ENCODE measurements at regions not wholly inside any gene's neighbourhood (a gene's known extent, or its start where the extent isn't known, plus 50 kb on each side); places are given as distances from the start of the nearest gene placed in this dataset.

GRCh38 chr6:122007339-122007738 lies 392.1 kb upstream of the HSF2 start:
- H3K27ac ChIP-seq (ENCODE audit: low read depth, low read length), result no peak overlapping the region

GRCh38 chr6:122008101-122008999 lies 391.1 kb upstream of the HSF2 start:
- no peaks in the 10 kb centered on the region for H3K4me1 Mint-ChIP-seq
- POLR2A ChIA-PET (ENCODE audit: partially characterized antibody), result no interaction called here
- H3K4me3 Mint-ChIP-seq, result no peak overlapping the region
- no peak for DNase-seq
- Histone ChIP-seq H3K4me1 (ENCODE audit: insufficient read depth, low read length) (no peaks in the 10 kb centered on the region), H3K27me3 (ENCODE audit: insufficient read depth, low read length) (no peaks in the 10 kb centered on the region), H3K27ac (ENCODE audit: low read depth, low read length) (no peak overlapping the region), H3K4me3 (ENCODE audit: low read length in 2 of 2) (no peak overlapping the region), H3K36me3 (ENCODE audit: insufficient read depth, low read length) (no peaks in the 10 kb centered on the region), H3K9me3 (ENCODE audit: control insufficient read depth in 1 of 2, low read length in 2 of 2) (no peaks in the 10 kb centered on the region)
- CTCF ChIA-PET (ENCODE audit: partially characterized antibody), result no interaction called here
- no peaks in the 10 kb centered on the region for H3K36me3 Mint-ChIP-seq
- H3K27ac Mint-ChIP-seq, result no peak overlapping the region
- intact Hi-C loops (cut with micrococcal nuclease), result no loop called here
- peaks cover 0 to 2% (median 0%) of the 10 kb centered on the region in 8 donors for H3K9me3 Mint-ChIP-seq
- H3K27me3 Mint-ChIP-seq, result no peaks in the 10 kb centered on the region

More at GRCh38 chr6:122007339-122007738, 392.1 kb upstream of the HSF2 start:
- no peaks in the 10 kb centered on the region for H3K4me1 ChIP-seq (ENCODE audit: insufficient read depth, low read length)
- Mint-ChIP-seq H3K27me3 (no peaks in the 10 kb centered on the region), H3K27ac (no peak overlapping the region), H3K36me3 (no peaks in the 10 kb centered on the region), H3K4me1 (no peaks in the 10 kb centered on the region), H3K4me3 (no peak overlapping the region), H3K9me3 (peaks cover 0 to 2% (median 0%) of the 10 kb centered on the region in 8 donors)
- ChIA-PET CTCF (ENCODE audit: partially characterized antibody) (no interaction called here), POLR2A (ENCODE audit: partially characterized antibody) (no interaction called here)
- no peak for DNase-seq
- H3K4me3 ChIP-seq (ENCODE audit: low read length in 2 of 2), result no peak overlapping the region
- intact Hi-C loops (cut with micrococcal nuclease), result no loop called here
- no peaks in the 10 kb centered on the region for H3K36me3 ChIP-seq (ENCODE audit: insufficient read depth, low read length)
- H3K27me3 ChIP-seq (ENCODE audit: insufficient read depth, low read length), result no peaks in the 10 kb centered on the region
- H3K9me3 ChIP-seq (ENCODE audit: control insufficient read depth in 1 of 2, low read length in 2 of 2), result no peaks in the 10 kb centered on the region

GRCh38 chr6:122009000-122009350 lies 390.5 kb upstream of the HSF2 start:
- ChIA-PET CTCF (ENCODE audit: partially characterized antibody) (no interaction called here), POLR2A (ENCODE audit: partially characterized antibody) (no interaction called here)
- H3K27me3 ChIP-seq (ENCODE audit: insufficient read depth, low read length), result no peaks in the 10 kb centered on the region
- no peaks in the 10 kb centered on the region for H3K4me1 ChIP-seq (ENCODE audit: insufficient read depth, low read length)
- Mint-ChIP-seq H3K4me1 (no peaks in the 10 kb centered on the region), H3K27ac (no peak overlapping the region), H3K27me3 (no peaks in the 10 kb centered on the region), H3K4me3 (no peak overlapping the region), H3K9me3 (peaks cover 0 to 2% (median 0%) of the 10 kb centered on the region in 8 donors), H3K36me3 (no peaks in the 10 kb centered on the region)
- intact Hi-C loops (cut with micrococcal nuclease), result no loop called here
- DNase-seq, result no peak
- H3K36me3 ChIP-seq (ENCODE audit: insufficient read depth, low read length), result no peaks in the 10 kb centered on the region
- H3K9me3 ChIP-seq (ENCODE audit: control insufficient read depth in 1 of 2, low read length in 2 of 2), result no peaks in the 10 kb centered on the region
- no peak overlapping the region for H3K4me3 ChIP-seq (ENCODE audit: low read length in 2 of 2)
- no peak overlapping the region for H3K27ac ChIP-seq (ENCODE audit: low read depth, low read length)

- H3K27ac Mint-ChIP-seq, result no peak overlapping the region
- no peaks in the 10 kb centered on the region for H3K4me1 Mint-ChIP-seq
- H3K36me3 Mint-ChIP-seq, result no peaks in the 10 kb centered on the region
- H3K4me1 ChIP-seq (ENCODE audit: insufficient read depth, low read length), result no peaks in the 10 kb centered on the region
- peaks cover 0 to 2% (median 0%) of the 10 kb centered on the region in 8 donors for H3K9me3 Mint-ChIP-seq
- H3K4me3 Mint-ChIP-seq, result no peak overlapping the region
- ChIA-PET POLR2A (ENCODE audit: partially characterized antibody) (no interaction called here), CTCF (ENCODE audit: partially characterized antibody) (no interaction called here)
- no peaks in the 10 kb centered on the region for H3K27me3 ChIP-seq (ENCODE audit: insufficient read depth, low read length)
- H3K27ac ChIP-seq (ENCODE audit: low read depth, low read length), result no peak overlapping the region
- H3K9me3 ChIP-seq (ENCODE audit: control insufficient read depth in 1 of 2, low read length in 2 of 2), result no peaks in the 10 kb centered on the region
- intact Hi-C loops (cut with micrococcal nuclease), result no loop called here
- H3K36me3 ChIP-seq (ENCODE audit: insufficient read depth, low read length), result no peaks in the 10 kb centered on the region
- no peak overlapping the region for H3K4me3 ChIP-seq (ENCODE audit: low read length in 2 of 2)
- no peak for DNase-seq
- no peaks in the 10 kb centered on the region for H3K27me3 Mint-ChIP-seq
Observed at GRCh38 chr6:122012578-122012977, 386.9 kb upstream of the HSF2 start.

GRCh38 chr6:122014961-122015360 lies 384.5 kb upstream of the HSF2 start:
- H3K9me3 ChIP-seq (ENCODE audit: control insufficient read depth in 1 of 2, low read length in 2 of 2), result no peaks in the 10 kb centered on the region
- no peak overlapping the region for H3K4me3 Mint-ChIP-seq
- H3K27me3 Mint-ChIP-seq, result no peaks in the 10 kb centered on the region
- H3K36me3 Mint-ChIP-seq, result no peaks in the 10 kb centered on the region
- H3K27ac ChIP-seq (ENCODE audit: low read depth, low read length), result no peak overlapping the region
- H3K27me3 ChIP-seq (ENCODE audit: insufficient read depth, low read length), result no peaks in the 10 kb centered on the region
- POLR2A ChIA-PET (ENCODE audit: partially characterized antibody), result no interaction called here
- H3K4me1 Mint-ChIP-seq, result no peaks in the 10 kb centered on the region
- no peak overlapping the region for H3K27ac Mint-ChIP-seq
- H3K4me3 ChIP-seq (ENCODE audit: low read length in 2 of 2), result no peak overlapping the region
- intact Hi-C loops (cut with micrococcal nuclease), result no loop called here
- no peak for DNase-seq
- no peaks in the 10 kb centered on the region for H3K36me3 ChIP-seq (ENCODE audit: insufficient read depth, low read length)
- H3K4me1 ChIP-seq (ENCODE audit: insufficient read depth, low read length), result no peaks in the 10 kb centered on the region
- H3K9me3 Mint-ChIP-seq, result peaks cover 0 to 2% (median 0%) of the 10 kb centered on the region in 8 donors
- CTCF ChIA-PET (ENCODE audit: partially characterized antibody), result no interaction called here

- no peaks in the 10 kb centered on the region for H3K27me3 Mint-ChIP-seq
- Histone ChIP-seq H3K36me3 (ENCODE audit: insufficient read depth, low read length) (no peaks in the 10 kb centered on the region), H3K4me3 (ENCODE audit: low read length in 2 of 2) (no peak overlapping the region), H3K27me3 (ENCODE audit: insufficient read depth, low read length) (no peaks in the 10 kb centered on the region), H3K4me1 (ENCODE audit: insufficient read depth, low read length) (no peaks in the 10 kb centered on the region), H3K27ac (ENCODE audit: low read depth, low read length) (no peak overlapping the region), H3K9me3 (ENCODE audit: control insufficient read depth in 1 of 2, low read length in 2 of 2) (no peaks in the 10 kb centered on the region)
- no peaks in the 10 kb centered on the region for H3K9me3 Mint-ChIP-seq
- H3K4me1 Mint-ChIP-seq, result no peaks in the 10 kb centered on the region
- DNase-seq, result no peak
- no peak overlapping the region for H3K4me3 Mint-ChIP-seq
- POLR2A ChIA-PET (ENCODE audit: partially characterized antibody), result no interaction called here
- H3K36me3 Mint-ChIP-seq, result no peaks in the 10 kb centered on the region
- CTCF ChIA-PET (ENCODE audit: partially characterized antibody), result no interaction called here
- H3K27ac Mint-ChIP-seq, result peak overlapping the region in 1 of 7 donors; percentile 17
- intact Hi-C loops (cut with micrococcal nuclease), result no loop called here
Observed at GRCh38 chr6:122020588-122021264, 378.7 kb upstream of the HSF2 start.

GRCh38 chr6:122025104-122025503 lies 374.3 kb upstream of the HSF2 start:
- CTCF ChIA-PET (ENCODE audit: partially characterized antibody), result interaction anchor here (1.0 kb wide), 1 partner anchor 9 kb away, joined by 4 read pairs; no protein-coding TSS in a partner anchor
- POLR2A ChIA-PET (ENCODE audit: partially characterized antibody), result no interaction called here

More at GRCh38 chr6:122025104-122025503, 374.3 kb upstream of the HSF2 start:
- H3K4me3 Mint-ChIP-seq, result no peak overlapping the region
- no peak overlapping the region for H3K27ac ChIP-seq (ENCODE audit: low read depth, low read length)
- no peak overlapping the region for H3K27ac Mint-ChIP-seq
- H3K9me3 Mint-ChIP-seq, result no peaks in the 10 kb centered on the region
- no peaks in the 10 kb centered on the region for H3K27me3 ChIP-seq (ENCODE audit: insufficient read depth, low read length)
- no peaks in the 10 kb centered on the region for H3K27me3 Mint-ChIP-seq
- intact Hi-C loops (cut with micrococcal nuclease), result no loop called here
- no peaks in the 10 kb centered on the region for H3K9me3 ChIP-seq (ENCODE audit: control insufficient read depth in 1 of 2, low read length in 2 of 2)
- H3K36me3 ChIP-seq (ENCODE audit: insufficient read depth, low read length), result no peaks in the 10 kb centered on the region
- H3K36me3 Mint-ChIP-seq, result no peaks in the 10 kb centered on the region
- DNase-seq, result no peak
- H3K4me1 Mint-ChIP-seq, result no peaks in the 10 kb centered on the region
- no peak overlapping the region for H3K4me3 ChIP-seq (ENCODE audit: low read length in 2 of 2)
- no peaks in the 10 kb centered on the region for H3K4me1 ChIP-seq (ENCODE audit: insufficient read depth, low read length)
